Activated CD8-positive, alpha-beta T cell treated with anti-CD3 and anti-CD28 coated beads, Interleukin-2, amount 10 ng/mL, durations not matched to agents 7 days and 5 days (primary cell): ENCODE measurements at regions not wholly inside any gene's neighbourhood (a gene's known extent, or its start where the extent isn't known, plus 50 kb on each side); places are given as distances from the start of the nearest gene placed in this dataset.
"Not testable (repeated sequence)": the region's sequence is repeated elsewhere in the genome, so short reads cannot be mapped to it uniquely, and the experiment has no call there.

Experiments used
- ATAC-seq: fragments of 150-1000 bp; cut with Tn5 transposase; one replicate; pipeline ENCODE4 v1.10.0; 2021; ENCODE audit warnings: moderate library complexity
- CTCF ChIA-PET: fragments of 350-600 bp; sonication (Branson Sonifier 250); formaldehyde crosslinking; loops from one replicate; lab custom pipeline; 2021; ENCODE audit warnings: antibody characterized with exemption; lab: Charles Lee
- POLR2A ChIA-PET: fragments of 350-600 bp; sonication (Branson Sonifier 250); formaldehyde crosslinking; loops from one replicate; lab custom pipeline; 2021; ENCODE audit warnings: antibody characterized with exemption; lab: Charles Lee
- DNase-seq: peaks from one replicate; pipeline ENCODE4 v3.0.0-alpha.2; 2020
- H3K27ac Mint-ChIP-seq: one replicate; pipeline ENCODE4 v1.8.0; 2021; ENCODE audit warnings: mild to moderate bottlenecking, mixed read lengths
- H3K27me3 Mint-ChIP-seq: one replicate; pipeline ENCODE4 v1.8.0; 2021; ENCODE audit warnings: low read depth, mixed read lengths
- H3K36me3 Mint-ChIP-seq: one replicate; pipeline ENCODE4 v1.8.0; 2021; ENCODE audit warnings: low read depth, mixed read lengths
- H3K4me1 Mint-ChIP-seq: one replicate; pipeline ENCODE4 v1.8.0; 2021; ENCODE audit warnings: low read depth, mixed read lengths
- H3K4me3 Mint-ChIP-seq: one replicate; pipeline ENCODE4 v1.8.0; 2021; ENCODE audit warnings: mild to moderate bottlenecking, mixed read lengths
- H3K9me3 Mint-ChIP-seq: one replicate; pipeline ENCODE4 v1.8.0; 2022; ENCODE audit warnings: mixed read lengths; ENCODE audit not compliant: insufficient read depth

DNA sequence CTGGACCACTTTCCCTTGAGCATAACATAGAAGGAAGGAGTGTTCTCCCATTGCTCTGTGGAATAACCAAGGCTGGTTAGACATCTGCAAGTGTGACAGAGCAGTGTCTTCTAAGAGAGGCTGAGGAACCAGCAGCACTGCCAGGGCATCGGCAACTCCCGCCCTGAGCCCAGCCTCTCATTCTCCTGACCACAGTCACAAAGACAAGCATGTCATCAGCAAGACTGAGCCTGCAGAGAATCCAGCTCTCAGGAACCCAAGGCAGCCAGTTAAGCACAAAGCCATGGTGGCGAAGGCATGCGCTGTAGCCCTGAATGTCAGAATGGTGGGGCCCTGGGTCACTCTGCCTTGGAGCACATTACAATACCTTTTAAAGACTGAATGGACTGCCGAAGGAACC is 253.9 kb downstream of the AGTPBP1 start:
- H3K27me3 Mint-ChIP-seq = peaks cover 8% of the 10 kb centered on the region
- ATAC-seq = no peak
- no peaks in the 10 kb centered on the region for H3K36me3 Mint-ChIP-seq
- ChIA-PET POLR2A (no interaction called here), CTCF (no interaction called here)
- H3K9me3 Mint-ChIP-seq = no peaks in the 10 kb centered on the region
- H3K4me3 Mint-ChIP-seq = no peak overlapping the region
- no peaks in the 10 kb centered on the region for H3K4me1 Mint-ChIP-seq
- DNase-seq = no peak
- no peak overlapping the region for H3K27ac Mint-ChIP-seq

- Mint-ChIP-seq H3K4me1 (no peaks in the 10 kb centered on the region), H3K9me3 (no peaks in the 10 kb centered on the region), H3K36me3 (no peaks in the 10 kb centered on the region), H3K4me3 (no peak overlapping the region), H3K27me3 (peaks cover 8% of the 10 kb centered on the region), H3K27ac (no peak overlapping the region)
- DNase-seq = no peak
- POLR2A ChIA-PET = no interaction called here
- CTCF ChIA-PET = no interaction called here
- ATAC-seq = no peak
Measured at GRCh38 chr9:85484235-85484634, 257.5 kb downstream of the AGTPBP1 start.

DNA sequence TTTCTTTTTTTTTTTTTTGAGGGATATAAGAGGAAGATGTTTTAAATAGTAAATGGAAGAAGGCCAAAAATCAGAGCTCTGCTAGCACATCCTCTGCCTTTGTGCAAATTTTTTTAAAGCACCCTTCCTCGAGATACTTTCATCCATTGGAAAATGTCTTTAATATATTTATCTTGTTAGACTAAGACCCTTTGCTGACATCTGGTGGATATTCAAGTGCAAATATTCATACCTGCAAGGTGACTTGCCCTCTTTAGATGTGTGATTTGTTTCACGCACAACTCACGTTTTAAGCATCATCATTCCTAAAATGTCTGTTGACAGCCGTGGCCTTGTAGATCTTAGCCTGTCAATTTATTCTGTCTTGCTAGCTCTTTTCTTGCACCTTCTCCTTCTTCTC is 258.5 kb downstream of the AGTPBP1 start:
- DNase-seq (no peak), ATAC-seq (no peak)
- Mint-ChIP-seq H3K4me3 (no peak overlapping the region), H3K27ac (no peak overlapping the region), H3K27me3 (peaks cover 8% of the 10 kb centered on the region), H3K4me1 (no peaks in the 10 kb centered on the region), H3K9me3 (no peaks in the 10 kb centered on the region), H3K36me3 (no peaks in the 10 kb centered on the region)
- ChIA-PET POLR2A (no interaction called here), CTCF (no interaction called here)

DNA sequence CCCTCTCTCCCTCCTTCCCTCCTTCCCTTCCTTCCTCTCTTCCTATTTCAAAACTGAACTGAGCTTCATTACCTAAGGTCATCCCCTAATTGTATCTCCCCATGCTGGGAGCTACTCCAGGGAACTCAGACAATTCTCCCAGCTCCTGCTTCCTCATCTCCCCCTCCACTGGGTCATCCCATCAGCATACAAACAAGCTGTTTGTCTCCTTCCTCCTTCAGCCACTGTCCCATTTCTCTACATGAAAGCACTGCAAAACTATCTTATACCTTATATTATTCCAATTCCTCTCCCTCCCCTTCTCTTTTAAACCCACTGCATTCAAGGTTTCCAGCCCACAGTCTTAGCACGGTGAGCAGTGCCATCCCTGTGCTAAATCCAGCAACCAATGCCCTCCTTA is 262.4 kb downstream of the AGTPBP1 start:
- DNase-seq = no peak
- Mint-ChIP-seq H3K36me3 (no peaks in the 10 kb centered on the region), H3K27ac (no peak overlapping the region), H3K9me3 (no peaks in the 10 kb centered on the region), H3K4me3 (no peak overlapping the region), H3K4me1 (no peaks in the 10 kb centered on the region), H3K27me3 (no peaks in the 10 kb centered on the region)
- ATAC-seq = no peak
- CTCF ChIA-PET = interaction anchor here (2.3 kb wide), 1 partner anchor 131 kb away, joined by 5 read pairs; no protein-coding TSS in a partner anchor
- POLR2A ChIA-PET = no interaction called here

GRCh38 chr9:85478847-85479246 is 262.9 kb downstream of the AGTPBP1 start:
- DNase-seq = no peak
- Mint-ChIP-seq H3K4me3 (no peak overlapping the region), H3K27ac (no peak overlapping the region), H3K27me3 (no peaks in the 10 kb centered on the region), H3K9me3 (no peaks in the 10 kb centered on the region), H3K36me3 (no peaks in the 10 kb centered on the region), H3K4me1 (no peaks in the 10 kb centered on the region)
- no peak for ATAC-seq
- CTCF ChIA-PET = interaction anchor here (2.3 kb wide), 1 partner anchor 131 kb away, joined by 5 read pairs; no protein-coding TSS in a partner anchor
- POLR2A ChIA-PET = no interaction called here

DNA sequence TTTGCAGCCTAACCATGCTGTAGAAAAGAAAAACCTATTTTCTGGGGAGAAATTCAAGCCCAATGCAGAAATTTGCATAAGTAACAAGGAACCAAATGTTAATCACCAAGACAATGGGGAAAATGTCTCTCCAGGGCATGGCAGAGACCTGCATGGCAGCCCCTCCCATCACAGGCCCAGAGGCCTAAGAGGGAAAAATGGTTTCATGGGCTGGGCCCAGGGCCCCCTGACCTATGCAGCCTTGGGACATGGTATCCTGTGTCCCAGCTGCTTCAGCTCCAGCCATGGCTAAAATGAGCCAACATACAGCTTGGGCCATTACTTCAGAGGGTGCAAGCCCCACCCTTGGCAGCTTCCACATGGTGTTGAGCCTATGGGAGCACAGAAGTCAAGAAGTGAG is 266.9 kb downstream of the AGTPBP1 start:
- POLR2A ChIA-PET = not testable (repeated sequence)

DNA sequence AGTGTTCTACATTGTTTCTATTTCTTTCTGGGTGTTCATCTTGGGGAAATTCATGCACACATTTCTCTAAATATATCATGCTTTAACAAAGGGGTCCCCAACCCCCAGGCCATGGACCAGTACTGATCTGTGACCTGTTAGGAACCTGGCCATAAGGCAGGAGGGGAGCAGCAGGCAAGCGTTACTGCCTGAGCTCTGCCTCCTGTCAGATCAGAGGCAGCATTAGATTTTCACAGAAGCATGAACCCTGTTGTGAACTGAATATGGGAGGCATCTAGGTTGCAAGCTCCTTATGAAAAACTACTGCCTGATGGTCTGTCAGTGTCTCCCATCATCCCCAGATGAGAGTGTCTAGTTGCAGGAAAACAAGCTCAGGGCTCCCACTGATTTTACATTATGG is 270.0 kb downstream of the AGTPBP1 start:
- no peaks in the 10 kb centered on the region for H3K36me3 Mint-ChIP-seq
- H3K27ac Mint-ChIP-seq = no peak overlapping the region
- H3K27me3 Mint-ChIP-seq = no peaks in the 10 kb centered on the region
- ChIA-PET CTCF (no interaction called here), POLR2A (interaction anchor here (0.6 kb wide), 1 partner anchor 346 kb away, joined by 6 read pairs; no protein-coding TSS in a partner anchor)
- ATAC-seq (no peak), DNase-seq (no peak)
- H3K4me1 Mint-ChIP-seq = no peaks in the 10 kb centered on the region
- H3K4me3 Mint-ChIP-seq = no peak overlapping the region
- no peaks in the 10 kb centered on the region for H3K9me3 Mint-ChIP-seq

More for the DNA sequence above, 266.9 kb downstream of the AGTPBP1 start:
- ATAC-seq, H3K4me1 Mint-ChIP-seq, H3K4me3 Mint-ChIP-seq, H3K27me3 Mint-ChIP-seq, H3K36me3 Mint-ChIP-seq, H3K9me3 Mint-ChIP-seq, DNase-seq, CTCF ChIA-PET, H3K27ac Mint-ChIP-seq: not testable (repeated sequence)

GRCh38 chr9:85469041-85469440 is 272.7 kb downstream of the AGTPBP1 start:
- ATAC-seq = no peak
- no peak overlapping the region for H3K27ac Mint-ChIP-seq
- no peaks in the 10 kb centered on the region for H3K9me3 Mint-ChIP-seq
- H3K4me3 Mint-ChIP-seq = no peak overlapping the region
- ChIA-PET POLR2A (no interaction called here), CTCF (no interaction called here)
- H3K27me3 Mint-ChIP-seq = no peaks in the 10 kb centered on the region
- H3K4me1 Mint-ChIP-seq = no peaks in the 10 kb centered on the region
- no peaks in the 10 kb centered on the region for H3K36me3 Mint-ChIP-seq
- no peak for DNase-seq

DNA sequence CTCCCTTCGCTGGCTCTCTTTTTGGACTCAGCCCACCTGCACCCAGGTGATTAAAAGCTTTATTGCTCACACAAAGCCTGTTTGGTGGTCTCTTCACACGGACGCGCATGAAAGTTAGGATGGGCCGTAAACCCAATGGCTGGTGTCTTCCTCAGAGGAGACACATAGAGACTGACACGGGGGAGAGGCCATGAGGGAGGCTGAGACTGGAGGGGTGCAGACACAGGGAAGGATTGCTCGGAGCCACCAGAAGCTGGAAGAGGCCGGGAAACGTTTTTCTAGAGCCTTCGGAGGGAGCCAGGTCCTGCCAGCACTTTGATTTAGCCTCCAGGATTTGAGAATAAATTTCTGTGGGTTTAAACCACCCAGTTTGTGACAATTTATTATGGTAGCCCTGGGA is 274.9 kb downstream of the AGTPBP1 start:
- H3K27me3 Mint-ChIP-seq = no peaks in the 10 kb centered on the region
- no peak overlapping the region for H3K4me3 Mint-ChIP-seq
- DNase-seq (no peak), ATAC-seq (no peak)
- ChIA-PET CTCF (no interaction called here), POLR2A (no interaction called here)
- H3K4me1 Mint-ChIP-seq = no peaks in the 10 kb centered on the region
- H3K9me3 Mint-ChIP-seq = no peaks in the 10 kb centered on the region
- no peaks in the 10 kb centered on the region for H3K36me3 Mint-ChIP-seq
- no peak overlapping the region for H3K27ac Mint-ChIP-seq

GRCh38 chr9:85458114-85458864 is 283.5 kb downstream of the AGTPBP1 start:
- H3K4me3 Mint-ChIP-seq, H3K4me1 Mint-ChIP-seq, ATAC-seq, H3K27ac Mint-ChIP-seq, H3K36me3 Mint-ChIP-seq, DNase-seq, H3K9me3 Mint-ChIP-seq, POLR2A ChIA-PET, CTCF ChIA-PET, H3K27me3 Mint-ChIP-seq: not testable (repeated sequence)

- ChIA-PET POLR2A (no interaction called here), CTCF (no interaction called here)
- Mint-ChIP-seq H3K27me3 (peaks cover 17% of the 10 kb centered on the region), H3K9me3 (no peaks in the 10 kb centered on the region), H3K4me1 (no peaks in the 10 kb centered on the region), H3K4me3 (no peak overlapping the region), H3K27ac (no peak overlapping the region), H3K36me3 (no peaks in the 10 kb centered on the region)
- no peak for DNase-seq
- ATAC-seq = no peak
Measured at GRCh38 chr9:85453850-85454249, 287.9 kb downstream of the AGTPBP1 start.

DNA sequence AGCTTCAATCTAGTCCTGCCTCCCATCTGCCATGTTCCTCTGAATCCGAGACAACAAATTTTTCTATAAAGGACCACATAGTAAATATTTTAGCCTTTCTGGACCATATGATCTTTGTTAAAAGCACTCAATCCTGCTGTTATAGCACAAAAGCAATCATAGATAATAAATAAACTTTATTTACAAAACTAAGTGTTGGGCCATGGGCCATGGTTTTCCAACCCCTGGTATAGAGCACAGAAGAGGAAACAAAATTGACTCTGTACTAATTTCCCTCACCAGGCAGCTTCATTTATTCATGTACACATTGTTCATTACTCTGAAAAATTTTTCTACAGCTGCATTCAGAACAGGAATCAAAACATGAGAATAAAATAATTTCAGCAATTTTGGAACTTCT is 288.9 kb downstream of the AGTPBP1 start:
- ChIA-PET POLR2A (no interaction called here), CTCF (interaction anchor here (1.2 kb wide), 1 partner anchor 158 kb away, joined by 4 read pairs; no protein-coding TSS in a partner anchor)
- ATAC-seq (no peak), DNase-seq (no peak)
- no peaks in the 10 kb centered on the region for H3K36me3 Mint-ChIP-seq
- no peaks in the 10 kb centered on the region for H3K9me3 Mint-ChIP-seq
- no peak overlapping the region for H3K27ac Mint-ChIP-seq
- no peaks in the 10 kb centered on the region for H3K4me1 Mint-ChIP-seq
- no peak overlapping the region for H3K4me3 Mint-ChIP-seq
- peaks cover 17% of the 10 kb centered on the region for H3K27me3 Mint-ChIP-seq
